Peyer's patch (tissue), 4 donors: ENCODE measurements at regions not wholly inside any gene's neighbourhood (a gene's known extent, or its start where the extent isn't known, plus 50 kb on each side); places are given as distances from the start of the nearest gene placed in this dataset.

Experiments used
- CTCF ChIP-seq, 6 experiments: fragments of 450-650 bp in 4 of 6; fragments of 200-600 bp in 2 of 6; sonication (generic) in 1 of 6; IDR thresholded peaks; one replicate each; pipeline ENCODE4 v1.5.1; 2017 to 2019; ENCODE audit warnings: antibody characterized with exemption in 6 of 6, mild to moderate bottlenecking in 3 of 6, moderate library complexity in 1 of 6
- POLR2A ChIP-seq, 2 donors: fragments of 450-650 bp; IDR thresholded peaks; one replicate each; pipeline ENCODE4 v1.5.1; 2017; ENCODE audit warnings: antibody characterized with exemption in 2 of 2, mild to moderate bottlenecking in 2 of 2, moderate library complexity in 2 of 2

- TF ChIP-seq CTCF (IDR thresholded peaks at IDR 0.05) = no peak
- TF ChIP-seq POLR2A (IDR thresholded peaks at IDR 0.05) = peak; percentile 57 to 72
These were observed 207.1 kb downstream of the C9orf50 start for GRCh38 chr9:129413537-129414376.
